AML-193 (cell line): ENCODE measurements at regions not wholly inside any gene's neighbourhood (a gene's known extent, or its start where the extent isn't known, plus 50 kb on each side); places are given as distances from the start of the nearest gene placed in this dataset.

Experiments
- DNase-seq, 2 experiments: peaks; one replicate each; lab custom pipeline; 2025; lab: John Stamatoyannopoulos, UW

DNA sequence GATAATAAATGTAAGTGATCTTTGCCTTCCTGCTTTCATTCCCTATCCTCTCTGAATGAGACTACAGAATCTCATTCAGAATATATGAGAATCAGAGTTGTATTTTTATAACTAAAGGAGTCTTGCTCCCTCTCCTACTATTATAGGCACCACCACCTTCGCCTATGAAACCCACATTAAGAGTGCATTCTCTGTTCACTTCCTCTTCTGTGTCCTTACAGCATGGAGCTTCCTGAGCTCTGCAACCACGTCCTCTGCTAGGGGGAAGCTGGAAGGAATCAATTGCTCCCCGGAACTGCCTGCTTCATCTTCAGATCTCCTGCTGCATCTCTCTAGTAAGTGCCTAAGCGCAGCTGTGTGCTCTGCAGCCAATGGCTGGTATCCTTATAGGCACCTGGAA is 820.7 kb downstream of the GRID1 start:
- peak; percentile 27 to 31 for DNase-seq

- DNase-seq: no peak
Observed at GRCh38 chr10:85547460-85548023, 819.1 kb downstream of the GRID1 start.

DNA sequence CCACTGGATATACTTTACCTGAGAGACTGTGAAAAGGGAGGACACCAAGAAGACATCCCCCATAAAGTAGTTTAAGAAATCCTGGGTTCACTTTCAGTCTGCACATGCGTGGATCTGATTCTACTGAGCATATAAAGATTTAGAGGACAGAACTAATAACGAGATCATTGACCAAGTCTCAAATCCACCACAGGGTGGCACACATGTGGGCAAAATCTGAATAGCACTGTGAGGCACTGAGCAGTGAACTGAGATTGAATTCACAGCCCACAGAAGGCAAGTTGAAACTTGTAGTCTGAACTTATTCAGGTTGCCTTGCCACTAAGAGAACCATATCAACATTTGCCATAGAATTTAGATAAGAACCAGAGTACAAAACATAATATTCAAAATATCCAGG is 818.6 kb downstream of the GRID1 start:
- DNase-seq: peak in 1 of 2 experiments; percentile 6
